GM21529 (cell line): ENCODE measurements at regions not wholly inside any gene's neighbourhood (a gene's known extent, or its start where the extent isn't known, plus 50 kb on each side); places are given as distances from the start of the nearest gene placed in this dataset.
"Not testable (repeated sequence)": the region's sequence is repeated elsewhere in the genome, so short reads cannot be mapped to it uniquely, and the experiment has no call there.

Experiments
- ATAC-seq: cut with Tn5 transposase; IDR thresholded peaks from one replicate; pipeline ENCODE4 v1.9.1; 2021; ENCODE audit not compliant: unreplicated experiment

GRCh38 chr5:63228154-63228553 lies 649.5 kb downstream of the LRRC70 start:
- no peak for ATAC-seq

GRCh38 chr5:63220244-63220643 lies 641.6 kb downstream of the LRRC70 start:
- ATAC-seq, result no peak

- no peak for ATAC-seq
These were observed 638.8 kb downstream of the LRRC70 start for GRCh38 chr5:63217422-63217821.

GRCh38 chr5:63213256-63213655 lies 634.6 kb downstream of the LRRC70 start:
- ATAC-seq, result no peak

- ATAC-seq, result no peak
These were observed 633.0 kb downstream of the LRRC70 start for GRCh38 chr5:63211448-63212132.

- ATAC-seq, result no peak
These were observed 627.4 kb downstream of the LRRC70 start for GRCh38 chr5:63205976-63206375.

- ATAC-seq, result no peak
These were observed 623.1 kb downstream of the LRRC70 start for GRCh38 chr5:63201738-63202137.

- no peak for ATAC-seq
These were observed 615.5 kb downstream of the LRRC70 start for GRCh38 chr5:63194126-63194525.

GRCh38 chr5:63180190-63180589 lies 601.6 kb downstream of the LRRC70 start:
- not testable (repeated sequence) for ATAC-seq

- no peak for ATAC-seq
These were observed 597.2 kb downstream of the LRRC70 start for GRCh38 chr5:63175850-63176249.

- ATAC-seq, result no peak
These were observed 591.9 kb downstream of the LRRC70 start for GRCh38 chr5:63170486-63170885.

- no peak for ATAC-seq
These were observed 586.4 kb downstream of the LRRC70 start for GRCh38 chr5:63164838-63165535.

- ATAC-seq, result no peak
These were observed 585.7 kb downstream of the LRRC70 start for GRCh38 chr5:63164339-63164738.

GRCh38 chr5:63155310-63155631 lies 576.7 kb downstream of the LRRC70 start:
- no peak for ATAC-seq

- ATAC-seq, result no peak
These were observed 576.1 kb downstream of the LRRC70 start for GRCh38 chr5:63154476-63155309.

GRCh38 chr5:63152871-63153270 lies 574.3 kb downstream of the LRRC70 start:
- no peak for ATAC-seq

GRCh38 chr5:63145167-63145566 lies 566.5 kb downstream of the LRRC70 start:
- no peak for ATAC-seq

GRCh38 chr5:63141591-63141990 lies 563.0 kb downstream of the LRRC70 start:
- no peak for ATAC-seq

- no peak for ATAC-seq
These were observed 556.7 kb downstream of the LRRC70 start for GRCh38 chr5:63135291-63135690.

- no peak for ATAC-seq
These were observed 553.1 kb downstream of the LRRC70 start for GRCh38 chr5:63131626-63132285.

GRCh38 chr5:63128761-63129160 lies 550.1 kb downstream of the LRRC70 start:
- ATAC-seq, result no peak
